Smooth muscle cell (in vitro differentiated cells): ENCODE measurements at regions not wholly inside any gene's neighbourhood (a gene's known extent, or its start where the extent isn't known, plus 50 kb on each side); places are given as distances from the start of the nearest gene placed in this dataset.

Experiments used
- DNase-seq: peaks from one replicate; lab custom pipeline; 2025; ENCODE audit not compliant: unreplicated experiment; lab: John Stamatoyannopoulos, UW
- H2AFZ ChIP-seq: fragments of 200-600 bp; sonication (generic); 2 replicates; pipeline ENCODE4 v1.6.0; 2016; ENCODE audit warnings: antibody characterized with exemption, low read depth, mild to moderate bottlenecking
- H3F3A ChIP-seq: fragments of 200-600 bp; sonication (generic); 2 replicates; pipeline ENCODE4 v1.6.0; 2017; ENCODE audit warnings: antibody characterized with exemption, low read depth
- H3K27ac ChIP-seq: fragments of 200-600 bp; sonication (generic); 2 replicates; pipeline ENCODE4 v1.5.1; 2016; ENCODE audit warnings: low read depth, mild to moderate bottlenecking
- H3K27me3 ChIP-seq: fragments of 200-600 bp; sonication (generic); 2 replicates; pipeline ENCODE4 v1.6.1; 2016; ENCODE audit warnings: low read depth, mild to moderate bottlenecking
- H3K36me3 ChIP-seq: fragments of 200-600 bp; sonication (generic); 2 replicates; pipeline ENCODE4 v1.5.1; 2016; ENCODE audit warnings: low read depth
- H3K4me1 ChIP-seq: fragments of 200-600 bp; sonication (generic); 2 replicates; pipeline ENCODE4 v1.5.1; 2016; ENCODE audit warnings: low read depth
- H3K4me2 ChIP-seq: fragments of 200-600 bp; sonication (generic); 2 replicates; pipeline ENCODE4 v1.6.0; 2016; ENCODE audit warnings: mild to moderate bottlenecking
- H3K4me3 ChIP-seq: fragments of 200-600 bp; sonication (generic); 2 replicates; pipeline ENCODE4 v1.5.1; 2016; ENCODE audit warnings: mild to moderate bottlenecking
- H3K79me2 ChIP-seq: fragments of 200-600 bp; sonication (generic); 2 replicates; pipeline ENCODE4 v1.6.0; 2016; ENCODE audit warnings: low read depth, mild to moderate bottlenecking
- H3K9ac ChIP-seq: fragments of 200-600 bp; sonication (generic); 2 replicates; pipeline ENCODE4 v1.6.0; 2016; ENCODE audit warnings: low read depth
- H3K9me3 ChIP-seq: fragments of 200-600 bp; sonication (generic); replicated peaks from 2 replicates; pipeline ENCODE4 v1.5.1; 2016; ENCODE audit warnings: low read depth
- H4K20me1 ChIP-seq: fragments of 200-600 bp; sonication (generic); 2 replicates; pipeline ENCODE4 v1.6.0; 2016; ENCODE audit warnings: low read depth
- CTCF ChIP-seq: fragments of 200-600 bp; sonication (generic); IDR thresholded peaks from 2 replicates; pipeline ENCODE4 v1.5.1; 2017; ENCODE audit warnings: borderline replicate concordance, mild to moderate bottlenecking, antibody characterized with exemption; ENCODE audit not compliant: insufficient read depth, poor library complexity, severe bottlenecking
- WGBS: methylation state at CpG from one replicate; pipeline ENCODE4 v1.1.7; 2016; ENCODE audit warnings: low lambda C conversion rate; 5-methylcytosine and 5-hydroxymethylcytosine counted together

- TF ChIP-seq CTCF = no peak
- no peak overlapping the region for H3K9ac ChIP-seq
- H2AFZ ChIP-seq = no peak overlapping the region
- H4K20me1 ChIP-seq = no peaks in the 10 kb centered on the region
- no peaks in the 10 kb centered on the region for H3K36me3 ChIP-seq
- H3K4me1 ChIP-seq = peaks cover 3% of the 10 kb centered on the region
- no peaks in the 10 kb centered on the region for H3K79me2 ChIP-seq
- no peaks in the 10 kb centered on the region for H3F3A ChIP-seq
- DNase-seq = no peak
- no peak overlapping the region for H3K4me2 ChIP-seq
- H3K27me3 ChIP-seq = peaks cover 2% of the 10 kb centered on the region
- WGBS = 95% methylated on average over 11 of the region's 11 CpGs
- H3K4me3 ChIP-seq = no peak overlapping the region
- no peaks in the 10 kb centered on the region for H3K9me3 ChIP-seq
- H3K27ac ChIP-seq = no peak overlapping the region
Observed at GRCh38 chr6:148211777-148212324, 130.8 kb upstream of the SASH1 start.

- Histone ChIP-seq H3F3A (no peaks in the 10 kb centered on the region), H3K9me3 (no peaks in the 10 kb centered on the region), H3K4me1 (peaks cover 3% of the 10 kb centered on the region), H4K20me1 (no peaks in the 10 kb centered on the region), H3K27ac (no peak overlapping the region), H3K9ac (no peak overlapping the region), H3K4me3 (no peak overlapping the region), H3K4me2 (no peak overlapping the region), H3K27me3 (peaks cover 2% of the 10 kb centered on the region), H3K36me3 (no peaks in the 10 kb centered on the region), H2AFZ (no peak overlapping the region), H3K79me2 (no peaks in the 10 kb centered on the region)
- WGBS = 84% methylated on average over 3 of the region's 3 CpGs
- DNase-seq = no peak
- TF ChIP-seq CTCF = no peak
Observed at GRCh38 chr6:148212366-148212765, 130.3 kb upstream of the SASH1 start.

GRCh38 chr6:148213366-148213765 is 129.3 kb upstream of the SASH1 start:
- Histone ChIP-seq H4K20me1 (no peaks in the 10 kb centered on the region), H3K27me3 (peaks cover 2% of the 10 kb centered on the region), H2AFZ (no peak overlapping the region), H3K27ac (no peak overlapping the region), H3K9ac (no peak overlapping the region), H3K36me3 (no peaks in the 10 kb centered on the region), H3K4me2 (no peak overlapping the region), H3F3A (no peaks in the 10 kb centered on the region), H3K4me3 (no peak overlapping the region), H3K9me3 (no peaks in the 10 kb centered on the region), H3K79me2 (no peaks in the 10 kb centered on the region), H3K4me1 (peaks cover 3% of the 10 kb centered on the region)
- WGBS = 90% methylated on average over 3 of the region's 3 CpGs
- no peak for DNase-seq
- no peak for TF ChIP-seq CTCF

GRCh38 chr6:148214667-148215066 is 128.0 kb upstream of the SASH1 start:
- no peak overlapping the region for H2AFZ ChIP-seq
- no peak overlapping the region for H3K4me2 ChIP-seq
- no peaks in the 10 kb centered on the region for H3K9me3 ChIP-seq
- no peaks in the 10 kb centered on the region for H3K27me3 ChIP-seq
- no peaks in the 10 kb centered on the region for H4K20me1 ChIP-seq
- H3K36me3 ChIP-seq = no peaks in the 10 kb centered on the region
- no peak overlapping the region for H3K27ac ChIP-seq
- WGBS = 93% methylated on average over 5 of the region's 5 CpGs
- peaks cover 3% of the 10 kb centered on the region for H3K4me1 ChIP-seq
- no peak overlapping the region for H3K4me3 ChIP-seq
- no peak for TF ChIP-seq CTCF
- no peak for DNase-seq
- no peaks in the 10 kb centered on the region for H3F3A ChIP-seq
- no peaks in the 10 kb centered on the region for H3K79me2 ChIP-seq
- H3K9ac ChIP-seq = no peak overlapping the region
